GM19395 (cell line): ENCODE measurements at regions not wholly inside any gene's neighbourhood (a gene's known extent, or its start where the extent isn't known, plus 50 kb on each side); places are given as distances from the start of the nearest gene placed in this dataset.

ENCODE experiments used
- ATAC-seq: cut with Tn5 transposase; IDR thresholded peaks from one replicate; pipeline ENCODE4 v1.9.1; 2021; ENCODE audit warnings: mild to moderate bottlenecking, moderate library complexity; ENCODE audit not compliant: unreplicated experiment

- no peak for ATAC-seq
Measured at GRCh38 chr13:109868578-109869311, 82.4 kb upstream of the IRS2 start.

- ATAC-seq, result no peak
Measured at GRCh38 chr13:109867766-109868165, 81.4 kb upstream of the IRS2 start.

- ATAC-seq, result no peak
Measured at GRCh38 chr13:109862627-109863026, 76.2 kb upstream of the IRS2 start.

GRCh38 chr13:109859898-109860297 is 73.5 kb upstream of the IRS2 start:
- ATAC-seq, result no peak

GRCh38 chr13:109859216-109859835 is 72.9 kb upstream of the IRS2 start:
- ATAC-seq, result no peak

- no peak for ATAC-seq
Measured at GRCh38 chr13:109858319-109858718, 71.9 kb upstream of the IRS2 start.

- ATAC-seq, result no peak
Measured at GRCh38 chr13:109857803-109858202, 71.4 kb upstream of the IRS2 start.

- ATAC-seq, result no peak
Measured at GRCh38 chr13:109857325-109857724, 70.9 kb upstream of the IRS2 start.

- ATAC-seq, result no peak
Measured at GRCh38 chr13:109856350-109856749, 70.0 kb upstream of the IRS2 start.

GRCh38 chr13:109853153-109853552 is 66.8 kb upstream of the IRS2 start:
- ATAC-seq, result no peak

GRCh38 chr13:109846185-109846584 is 59.8 kb upstream of the IRS2 start:
- ATAC-seq, result no peak

- ATAC-seq, result no peak
Measured at GRCh38 chr13:109844396-109844795, 58.0 kb upstream of the IRS2 start.

GRCh38 chr13:109843695-109844094 is 57.3 kb upstream of the IRS2 start:
- ATAC-seq, result no peak

GRCh38 chr13:109842212-109842920 is 56.0 kb upstream of the IRS2 start:
- no peak for ATAC-seq

GRCh38 chr13:109840893-109841287 is 54.5 kb upstream of the IRS2 start:
- ATAC-seq, result no peak

GRCh38 chr13:109840201-109840892 is 54.0 kb upstream of the IRS2 start:
- ATAC-seq, result no peak

GRCh38 chr13:109836629-109837607 is 50.5 kb upstream of the IRS2 start:
- peak; percentile 87 for ATAC-seq
